ENCODE measurements at regions not wholly inside any gene's neighbourhood (a gene's known extent, or its start where the extent isn't known, plus 50 kb on each side); places are given as distances from the start of the nearest gene placed in this dataset.

GRCh38 chr9:16191691-16192402 is 639.0 kb downstream of the CCDC171 start:
- TF ChIP-seq CTCF (IDR thresholded peaks at IDR 0.05) (peak; percentile 61 to 86 (median 79)), POLR2A (IDR thresholded peaks at IDR 0.05) (no peak)

Measured in tibial nerve (tissue), 3 donors.